SKM-1 treated with dmso at 0.1 percent for 144 hours (cell line): ENCODE measurements at regions not wholly inside any gene's neighbourhood (a gene's known extent, or its start where the extent isn't known, plus 50 kb on each side); places are given as distances from the start of the nearest gene placed in this dataset.
"Not testable (repeated sequence)": the region's sequence is repeated elsewhere in the genome, so short reads cannot be mapped to it uniquely, and the experiment has no call there.

Experiments used
- DNase-seq: peaks from one replicate; lab custom pipeline; 2025; ENCODE audit not compliant: unreplicated experiment; lab: John Stamatoyannopoulos, UW

DNA sequence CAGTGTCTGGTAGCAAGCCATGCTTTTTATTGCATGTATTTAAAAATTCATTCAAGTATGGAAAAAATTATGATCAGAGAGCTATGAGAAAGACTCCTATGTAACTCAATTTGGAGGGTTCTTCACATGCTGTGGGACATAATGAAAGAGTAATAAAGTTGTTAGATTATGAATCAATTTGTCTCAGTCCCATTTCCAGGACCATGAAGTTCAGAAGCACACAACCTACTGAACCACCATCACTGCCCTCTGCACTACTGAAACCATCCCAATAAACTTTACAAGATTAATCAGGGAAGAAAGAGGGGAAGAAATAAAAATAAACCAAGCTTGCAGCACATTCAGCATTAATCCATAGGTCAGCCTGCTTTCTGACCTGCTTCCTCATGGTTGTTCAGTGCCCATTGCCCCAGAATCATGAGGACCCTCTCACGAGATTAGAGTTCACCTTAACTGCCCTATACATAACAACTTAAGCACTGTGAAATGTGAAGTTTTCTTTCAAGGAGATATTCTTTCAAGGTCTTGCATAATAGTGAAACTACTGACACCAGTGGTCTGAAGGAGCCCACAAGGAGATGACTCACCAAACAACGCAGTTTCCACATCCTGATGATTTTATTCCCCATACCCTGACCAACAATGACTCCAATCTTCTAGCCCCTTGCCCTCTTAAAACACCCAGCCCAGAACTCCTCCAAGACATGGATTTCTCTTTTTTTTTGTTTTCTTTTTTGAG, 171.5 kb upstream of the ADCY1 start:
- peak; percentile 74 for DNase-seq

DNA sequence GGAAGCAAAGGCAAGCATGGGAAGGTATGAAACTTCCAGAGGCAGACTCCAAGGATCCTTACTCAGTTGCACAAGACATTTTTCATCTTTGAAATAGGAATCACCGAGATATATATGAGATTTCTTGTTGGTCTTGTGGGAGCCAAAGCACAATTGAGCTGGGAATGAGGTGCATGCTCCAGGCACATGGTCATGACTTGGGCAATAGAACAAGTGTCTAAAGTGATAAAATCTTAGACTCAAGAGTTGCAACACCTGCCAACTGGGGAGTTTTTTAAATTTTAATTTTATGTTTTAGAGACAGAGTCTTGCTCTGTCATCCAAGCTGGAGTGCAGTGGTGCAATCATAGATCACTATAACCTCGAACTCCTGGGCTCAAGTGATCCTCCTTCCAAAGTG, 169.5 kb upstream of the ADCY1 start:
- no peak for DNase-seq

DNA sequence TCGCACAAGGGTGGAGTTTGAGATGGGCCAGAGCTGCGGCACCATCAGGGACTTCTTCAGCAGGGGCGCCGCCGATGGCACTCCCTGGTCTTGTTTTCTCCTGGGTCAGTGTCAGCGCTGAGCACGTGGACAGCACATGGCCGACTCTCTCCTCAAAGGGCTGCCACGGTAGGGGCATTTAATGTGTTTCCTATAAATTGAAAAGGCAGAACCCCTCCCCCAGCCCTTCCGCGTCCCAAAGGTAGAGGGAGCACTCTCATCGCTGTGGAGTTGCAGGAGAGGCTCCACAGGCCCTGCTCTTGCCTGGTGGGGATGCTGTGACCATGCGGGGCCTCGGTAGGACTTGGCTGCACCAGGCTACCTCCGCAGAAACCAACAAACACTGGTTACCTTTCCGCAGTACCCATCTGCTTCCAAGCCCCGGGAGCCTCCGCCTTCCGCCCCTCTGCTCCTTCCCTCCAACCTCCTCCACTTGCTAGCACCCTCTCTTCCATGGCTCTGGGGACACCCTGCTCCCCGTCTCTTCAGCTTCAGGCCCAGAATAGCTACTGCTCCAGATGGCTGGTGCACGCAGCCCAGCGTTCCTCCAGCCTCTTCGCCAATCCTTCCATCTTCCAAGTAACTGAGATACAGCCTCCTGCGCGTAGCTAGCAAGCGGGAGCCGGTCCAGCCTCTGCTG, 166.3 kb upstream of the ADCY1 start:
- no peak for DNase-seq

DNA sequence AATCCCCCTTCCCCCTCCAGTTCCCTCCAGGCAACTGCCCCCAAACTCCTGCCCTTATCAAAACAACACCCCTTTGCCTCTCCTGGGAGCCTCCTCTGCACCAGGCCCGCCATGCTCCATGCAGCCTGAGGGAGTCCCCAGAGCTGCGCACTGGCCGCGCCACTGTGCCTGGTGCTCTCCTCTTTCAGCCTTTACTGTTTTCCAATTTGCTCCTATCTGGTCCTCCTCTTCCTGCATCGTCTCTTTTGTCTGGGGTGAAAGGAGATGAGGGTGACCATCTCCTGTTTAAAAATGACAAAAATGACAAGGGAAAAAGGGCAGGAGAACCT, 165.8 kb upstream of the ADCY1 start:
- DNase-seq: no peak

DNA sequence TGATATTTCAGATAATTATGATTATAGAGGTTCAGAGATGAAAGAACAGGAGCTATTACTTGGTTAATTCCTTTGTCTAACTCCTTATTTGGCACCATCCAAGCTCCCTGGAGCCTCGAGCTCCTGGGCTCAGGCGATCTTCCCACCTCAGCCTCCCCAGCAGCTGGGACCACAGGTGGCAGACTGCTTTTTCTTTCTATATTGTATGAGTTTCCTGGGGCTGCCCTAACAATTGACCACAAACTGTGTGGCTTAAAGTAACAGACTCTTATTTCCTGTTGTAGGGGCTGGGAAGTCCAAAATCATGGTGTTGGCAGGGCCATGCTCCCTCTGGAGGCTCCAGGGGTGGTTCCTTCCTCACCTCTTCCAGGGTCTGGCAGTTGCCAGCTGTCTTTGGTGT, 163.3 kb upstream of the ADCY1 start:
- no peak for DNase-seq

DNA sequence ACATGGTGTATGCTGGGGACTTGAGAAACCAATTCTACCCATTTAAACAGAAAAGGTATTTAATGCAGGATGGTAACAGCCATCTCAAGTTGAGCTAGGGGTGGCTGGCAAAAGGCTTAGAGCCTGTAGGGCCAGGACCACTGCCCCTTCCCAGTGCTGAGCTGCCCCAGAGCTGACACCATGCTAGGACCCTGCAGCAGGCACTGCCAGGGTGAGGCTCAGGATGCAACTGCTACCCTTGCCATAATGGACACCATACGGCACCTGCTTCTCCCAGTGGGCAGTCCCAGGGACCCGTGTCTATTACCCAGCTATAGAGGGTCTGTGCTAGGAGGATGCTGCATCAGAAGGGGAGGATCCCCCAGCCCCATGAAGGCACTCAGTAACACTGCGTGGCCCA, 160.7 kb upstream of the ADCY1 start:
- DNase-seq: no peak

DNA sequence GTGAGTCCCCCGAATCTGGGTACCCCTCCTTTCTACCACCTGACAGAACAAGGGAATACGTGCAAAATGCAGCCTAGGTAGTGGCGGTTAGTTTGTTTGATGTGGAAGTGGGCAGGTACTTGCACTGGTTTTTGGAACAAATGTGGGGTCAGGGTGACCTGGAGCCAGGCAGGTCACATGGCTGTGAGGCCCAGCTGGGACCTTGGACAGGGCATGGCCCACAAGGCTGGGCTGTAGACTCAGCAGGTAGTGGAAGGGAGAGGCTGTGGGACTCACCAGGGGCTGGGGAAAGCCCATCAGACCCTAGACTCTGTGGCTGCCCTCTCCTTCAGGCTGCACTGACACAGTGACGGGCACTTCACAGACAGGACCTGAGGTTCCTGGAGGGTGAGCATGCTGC, 159.9 kb upstream of the ADCY1 start:
- no peak for DNase-seq

DNA sequence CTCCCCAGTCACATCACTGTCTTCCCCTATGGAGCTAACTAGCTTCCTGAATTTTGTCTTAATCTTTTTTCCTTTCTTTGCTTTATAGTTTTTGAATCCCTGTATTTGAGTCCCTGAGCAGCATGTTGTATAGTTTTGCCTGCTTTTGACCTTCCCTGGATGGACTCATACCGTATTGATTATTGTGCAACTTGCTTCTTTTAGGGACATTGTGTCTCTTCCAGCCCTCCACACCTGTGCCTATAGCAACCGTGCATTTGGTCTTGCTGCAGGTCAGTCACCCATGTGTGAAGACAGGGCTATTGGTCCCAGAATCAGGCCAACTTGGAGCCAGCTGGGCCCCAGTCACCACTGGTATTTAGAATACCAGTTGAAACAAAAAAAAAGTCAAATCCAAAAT, 158.9 kb upstream of the ADCY1 start:
- DNase-seq: no peak

DNA sequence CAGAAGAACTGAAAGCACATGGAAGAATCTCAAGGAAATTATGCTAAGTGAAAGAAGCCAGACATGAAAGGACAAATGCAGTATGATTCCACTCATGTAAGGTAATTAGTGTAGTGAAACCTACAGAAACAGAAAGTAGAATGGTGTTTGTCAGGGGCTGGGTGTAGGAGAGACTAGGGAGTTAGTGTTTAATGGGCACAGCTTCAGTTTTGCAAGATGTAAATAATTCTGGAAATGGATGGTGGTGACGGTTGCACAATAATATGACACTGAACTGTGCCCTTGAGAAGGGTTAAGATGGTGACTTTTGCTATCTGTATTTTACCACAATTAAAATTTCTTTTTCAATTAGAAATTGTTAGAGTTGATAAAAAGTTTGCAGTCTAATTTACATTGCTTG, 157.3 kb upstream of the ADCY1 start:
- no peak for DNase-seq

DNA sequence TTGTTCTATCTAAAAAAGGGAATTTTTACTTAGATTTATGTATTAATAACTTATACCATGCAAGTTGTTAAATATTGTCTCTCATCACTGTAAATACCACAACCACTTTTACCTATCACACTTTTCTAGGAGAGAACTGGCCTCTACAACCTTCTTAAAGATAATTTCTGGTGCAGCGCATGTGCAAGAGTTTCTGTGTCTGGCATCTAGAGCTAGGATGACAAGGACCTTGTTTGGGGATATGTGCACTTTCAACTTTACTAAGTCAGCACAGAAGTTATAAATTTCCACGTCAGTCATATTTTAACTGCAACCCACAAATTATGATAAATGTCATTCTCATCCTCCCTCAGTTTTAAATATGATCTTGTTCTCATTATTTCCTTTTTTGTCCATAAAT, 156.9 kb upstream of the ADCY1 start:
- DNase-seq: no peak

DNA sequence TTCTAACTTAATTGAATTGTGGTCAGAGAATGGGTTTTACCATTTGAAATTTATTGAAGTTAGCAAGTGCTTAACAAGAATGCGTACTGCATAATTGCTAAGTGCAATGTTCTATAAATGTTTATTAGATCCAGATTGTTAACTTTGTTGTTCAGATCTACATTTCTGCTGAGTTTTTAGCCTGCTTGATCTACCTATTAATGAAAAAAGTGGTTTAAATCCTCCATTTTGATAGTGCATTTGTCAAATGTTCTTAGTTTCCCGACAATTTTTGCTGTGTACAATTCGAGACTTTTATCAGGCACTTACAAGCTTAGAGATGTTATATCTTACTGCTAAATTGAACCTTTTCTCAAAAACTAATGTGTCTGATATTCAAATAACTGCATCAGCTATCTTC, 156.4 kb upstream of the ADCY1 start:
- DNase-seq: no peak

DNA sequence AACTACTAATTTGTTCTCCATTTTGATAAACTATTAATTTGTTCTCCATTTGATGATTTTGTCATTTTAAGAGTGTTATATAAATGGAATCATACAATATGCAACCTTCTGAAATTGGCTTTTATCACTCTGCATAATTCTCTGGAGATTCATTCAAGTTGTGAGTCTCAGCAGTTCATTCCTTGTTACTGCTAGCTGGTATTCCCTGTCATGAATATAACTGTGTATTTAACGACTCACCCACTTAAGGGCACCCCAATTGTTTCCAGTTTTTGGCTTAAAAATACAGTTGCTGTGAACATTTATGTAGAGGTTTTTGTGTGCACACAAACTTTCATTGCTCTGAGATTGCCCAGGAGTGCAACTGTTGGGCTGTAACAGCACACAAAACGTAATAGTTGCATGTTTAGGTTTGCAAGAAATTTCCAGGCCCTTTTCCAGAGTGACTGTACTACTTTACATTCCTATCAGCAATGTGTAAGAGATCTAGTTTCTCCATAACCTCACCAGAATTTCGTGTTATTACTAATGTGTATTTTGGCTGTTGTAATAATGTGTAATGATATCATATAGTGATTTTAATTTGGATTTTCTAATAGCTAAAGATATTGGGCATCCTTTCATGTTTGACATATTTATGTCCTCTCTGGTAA, 153.2 kb upstream of the ADCY1 start:
- no peak for DNase-seq

DNA sequence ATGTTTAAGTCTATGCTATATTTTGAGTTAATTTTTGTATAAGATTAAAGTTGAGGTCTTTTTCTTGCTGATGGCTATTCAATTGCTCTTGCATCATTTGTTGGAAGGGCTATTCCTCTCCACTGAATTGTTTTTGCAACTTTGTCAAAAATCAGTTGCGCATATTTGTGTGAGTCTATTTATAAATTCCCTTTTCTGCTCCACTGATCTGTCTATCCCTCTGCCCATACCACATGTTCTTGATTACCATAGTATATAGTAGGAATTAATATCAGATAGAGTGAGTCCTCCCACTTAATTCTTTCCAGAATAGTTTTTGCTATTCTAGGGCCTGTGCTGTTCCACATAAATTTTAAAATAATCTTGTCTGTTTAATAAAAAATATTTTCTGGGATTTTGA, 152.4 kb upstream of the ADCY1 start:
- DNase-seq: no peak

DNA sequence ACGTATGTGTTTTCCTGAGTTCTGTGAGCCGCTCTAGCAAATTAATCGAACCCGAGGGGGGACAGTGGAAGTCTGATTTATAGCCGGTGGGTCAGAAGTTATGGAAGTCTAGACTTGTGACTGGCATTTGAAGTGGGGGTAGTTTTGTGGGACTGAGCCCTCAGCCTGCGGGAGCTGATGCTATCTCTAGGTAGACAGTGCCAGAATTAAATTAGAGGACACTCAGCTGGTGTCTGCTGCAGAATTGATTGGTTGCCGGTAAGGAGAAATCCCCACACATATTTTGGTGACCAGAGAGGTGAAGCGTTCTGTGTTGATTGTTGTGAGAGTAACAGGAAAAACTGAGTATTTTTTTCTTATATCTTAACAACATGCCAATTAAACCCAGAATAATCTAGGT, 143.8 kb upstream of the ADCY1 start:
- no peak for DNase-seq

DNA sequence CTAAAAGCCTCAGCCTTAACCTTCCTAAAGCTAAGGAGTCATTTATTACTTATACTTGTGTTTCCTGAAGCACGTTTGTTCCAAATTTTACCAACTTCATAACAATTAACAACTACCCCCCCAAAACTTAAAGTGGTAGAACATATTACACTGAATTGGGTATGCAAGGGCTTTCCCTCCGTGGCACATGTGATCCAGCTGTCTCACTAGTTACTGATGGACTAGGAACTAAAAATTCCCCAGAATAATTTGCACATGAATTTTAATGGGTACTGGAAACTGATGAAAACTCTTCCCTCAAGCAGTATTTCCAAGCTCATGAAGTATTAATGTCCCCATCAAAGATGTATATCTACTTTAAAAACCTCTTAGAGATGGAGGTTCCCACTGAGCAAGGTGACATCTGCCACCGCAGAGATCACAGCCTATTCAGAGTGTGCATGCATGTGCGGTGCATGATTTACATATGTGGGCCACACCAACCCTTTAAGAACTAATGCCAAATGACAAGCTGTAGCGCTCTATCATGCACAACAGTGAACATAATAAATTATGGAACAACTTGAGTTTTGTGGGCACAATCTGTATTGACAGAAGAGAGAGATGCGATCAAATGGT, 139.9 kb upstream of the ADCY1 start:
- no peak for DNase-seq

DNA sequence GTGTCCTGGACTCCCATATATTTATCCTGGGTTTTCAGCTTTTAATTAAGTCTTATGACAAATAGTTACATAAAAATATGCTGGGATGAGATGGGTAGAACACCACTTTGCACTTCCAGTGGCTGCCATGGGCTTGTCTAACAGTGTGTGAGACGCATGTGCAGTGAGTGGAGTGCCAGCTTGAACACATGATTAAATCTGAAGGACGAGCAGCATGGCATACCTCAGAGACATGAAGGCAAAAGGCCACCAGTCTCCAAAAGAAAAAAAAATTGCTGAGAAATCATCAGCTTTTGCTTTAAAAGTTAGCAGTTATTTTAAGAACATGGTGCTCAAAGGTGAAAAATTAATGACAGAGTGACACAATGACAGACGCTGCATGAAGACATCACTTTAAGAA, 139.0 kb upstream of the ADCY1 start:
- DNase-seq: no peak

DNA sequence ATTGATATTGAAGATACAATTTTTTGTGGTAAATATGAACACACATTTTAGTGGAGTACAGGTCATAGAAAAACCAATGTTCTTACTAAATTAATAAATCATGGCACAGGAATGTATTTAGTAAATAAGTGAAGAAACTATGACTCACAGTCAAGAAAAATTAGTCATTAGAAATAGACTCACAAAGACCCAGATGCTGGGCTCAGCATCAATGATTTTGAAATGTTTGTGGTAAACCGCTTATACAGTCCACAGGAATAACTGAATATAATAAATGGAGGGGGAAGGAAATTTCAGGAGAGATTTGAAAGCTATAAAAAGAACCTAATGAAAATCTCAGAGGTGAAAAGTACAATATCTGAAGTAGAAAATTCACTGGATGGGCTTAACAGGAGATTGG, 138.3 kb upstream of the ADCY1 start:
- no peak for DNase-seq

DNA sequence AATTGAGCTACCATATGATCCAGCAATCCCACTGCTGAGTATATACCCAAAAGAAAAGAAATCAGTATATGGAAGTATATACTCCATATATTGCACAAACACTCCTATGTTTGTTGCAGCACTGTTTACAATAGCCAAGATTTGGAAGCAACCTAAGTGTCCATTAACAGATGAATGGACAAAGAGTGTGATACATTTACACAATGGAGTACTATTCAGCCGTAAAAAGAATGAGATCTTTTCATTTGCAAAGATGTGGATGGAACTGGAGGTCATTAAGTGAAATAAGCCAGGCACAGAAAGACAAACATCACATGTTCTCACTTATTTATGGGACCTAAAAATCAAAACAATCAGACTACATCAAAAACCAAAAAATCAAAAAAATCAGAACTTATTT, 133.4 kb upstream of the ADCY1 start:
- DNase-seq: not testable (repeated sequence)

DNA sequence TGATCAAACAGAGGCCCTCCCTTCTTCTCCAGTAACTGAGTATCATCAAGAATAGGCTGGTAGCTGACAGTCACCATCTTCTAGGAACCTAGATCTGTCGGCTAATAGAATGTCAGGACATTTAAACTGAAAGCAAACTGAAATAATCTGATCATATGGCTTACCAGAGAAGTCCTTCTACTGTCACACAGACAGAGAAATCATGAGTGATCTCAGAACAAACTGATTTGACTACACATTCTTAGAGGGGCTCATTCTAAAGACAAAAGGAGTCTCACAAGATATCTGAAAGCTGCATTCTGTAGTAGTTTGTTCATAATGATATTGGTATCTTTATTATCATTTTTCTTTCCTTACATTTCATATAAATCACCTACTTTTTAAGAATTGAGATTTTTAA, 130.9 kb upstream of the ADCY1 start:
- DNase-seq: no peak

DNA sequence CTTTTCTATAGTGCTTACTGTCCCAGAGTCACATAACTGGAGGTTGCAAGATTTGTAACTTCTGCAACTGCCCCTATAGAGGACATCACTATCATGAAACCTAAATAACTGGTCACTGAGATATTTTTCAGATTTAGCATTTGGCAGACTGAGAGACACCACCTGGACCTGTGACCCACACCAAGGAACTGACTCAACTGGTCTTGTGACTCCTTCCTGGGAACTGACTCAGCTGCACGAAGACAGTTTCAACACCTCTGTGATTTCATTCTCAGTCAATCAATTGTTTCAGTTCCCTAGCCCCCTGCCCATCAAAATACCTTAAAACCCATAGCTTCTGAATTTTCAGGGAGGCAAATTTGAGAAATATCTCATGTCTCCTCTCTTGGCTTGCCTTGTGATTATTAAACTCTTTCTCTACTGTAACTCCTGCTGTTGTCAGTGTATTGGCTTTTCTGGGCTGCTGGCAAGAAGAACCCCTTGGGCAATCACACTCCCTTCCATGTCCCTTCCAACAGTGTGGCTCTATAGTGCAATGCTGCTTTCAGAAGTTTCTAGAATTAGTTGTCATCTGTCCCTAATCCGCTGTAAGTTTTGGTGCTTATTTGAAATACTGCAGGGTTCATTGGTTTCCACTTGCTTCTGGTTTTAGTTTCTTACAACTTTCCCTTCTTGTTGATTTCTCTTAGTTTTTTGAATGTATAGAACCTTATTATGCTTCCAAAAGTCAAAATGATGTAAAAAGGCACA, 127.8 kb upstream of the ADCY1 start:
- no peak for DNase-seq

DNA sequence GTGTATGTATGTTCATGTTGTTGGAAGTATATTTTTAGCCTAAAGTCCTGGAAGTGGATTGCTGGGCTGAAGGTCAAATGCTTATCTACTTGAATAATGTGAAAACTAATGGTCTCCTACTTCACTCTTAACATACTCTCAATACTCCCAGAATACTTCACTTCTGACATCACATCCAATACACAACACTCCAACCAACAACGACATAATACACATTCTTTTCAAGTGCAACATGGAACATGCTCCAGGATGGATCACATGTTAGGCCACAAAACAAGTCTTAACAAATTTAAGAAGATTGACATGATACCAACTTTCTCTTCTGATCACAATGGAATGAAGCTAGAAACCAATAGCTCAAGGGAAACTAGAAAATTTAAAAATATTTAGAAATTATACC, 126.9 kb upstream of the ADCY1 start:
- DNase-seq: no peak
